ENCODE measurements at regions not wholly inside any gene's neighbourhood (a gene's known extent, or its start where the extent isn't known, plus 50 kb on each side); places are given as distances from the start of the nearest gene placed in this dataset.
"Not testable (repeated sequence)": the region's sequence is repeated elsewhere in the genome, so short reads cannot be mapped to it uniquely, and the experiment has no call there.

GRCh38 chr21:5022748-5023147, 5498.6 kb upstream of the TPTE start:
- TF ChIP-seq ZNF398 (tag by site-specific recombination; IDR thresholded peaks at IDR 0.05); ZFP37 (tag by site-specific recombination; IDR thresholded peaks at IDR 0.05); CTCF (tag by site-specific recombination; IDR thresholded peaks at IDR 0.05); PBX3 (CRISPR knock-in tag; IDR thresholded peaks at IDR 0.05); PRDM4 (tag by site-specific recombination; IDR thresholded peaks at IDR 0.05); ZNF138 (tag by site-specific recombination; IDR thresholded peaks at IDR 0.05; ENCODE audit: borderline replicate concordance): not testable (repeated sequence)

Data from HEK293 (cell line).